CD4-positive, alpha-beta memory T cell (primary cell): ENCODE measurements at regions not wholly inside any gene's neighbourhood (a gene's known extent, or its start where the extent isn't known, plus 50 kb on each side); places are given as distances from the start of the nearest gene placed in this dataset.

Experiments
- CTCF ChIA-PET: fragments of 350-600 bp; sonication (Branson Sonifier 250); formaldehyde crosslinking; loops from one replicate; lab custom pipeline; 2021; ENCODE audit warnings: inconsistent platforms; ENCODE audit not compliant: partially characterized antibody; lab: Charles Lee
- POLR2A ChIA-PET: fragments of 350-600 bp; sonication (Branson Sonifier 250); formaldehyde crosslinking; loops from one replicate; lab custom pipeline; 2021; ENCODE audit not compliant: partially characterized antibody; lab: Charles Lee
- DNase-seq, 5 donors: peaks; one replicate each; pipeline versions ENCODE4 v3.0.0 to v3.0.0-alpha.2; 2020 to 2022; ENCODE audit warnings: mixed read lengths in 1 of 5
- H3K27ac ChIP-seq: one replicate; pipeline ENCODE4 v1.7.0; 2013; ENCODE audit warnings: low read depth, low read length
- H3K27me3 ChIP-seq: 2 replicates; pipeline ENCODE4 v1.7.0; 2013; ENCODE audit warnings: mild to moderate bottlenecking, low read length, moderate library complexity; ENCODE audit not compliant: insufficient read depth
- H3K36me3 ChIP-seq: 2 replicates; pipeline ENCODE4 v1.7.0; 2013; ENCODE audit warnings: mild to moderate bottlenecking, low read length, moderate library complexity; ENCODE audit not compliant: insufficient read depth
- H3K4me1 ChIP-seq: 2 replicates; pipeline ENCODE4 v1.7.0; 2013; ENCODE audit warnings: mild to moderate bottlenecking, low read length, moderate library complexity; ENCODE audit not compliant: insufficient read depth
- H3K4me3 ChIP-seq, 2 donors: one replicate each; pipeline ENCODE4 v1.7.0; 2013; ENCODE audit warnings: low read length in 2 of 2, mild to moderate bottlenecking in 1 of 2
- H3K9me3 ChIP-seq, 2 donors: one replicate each; pipeline ENCODE4 v1.7.0; 2013; ENCODE audit warnings: low read length in 2 of 2, control low read depth in 1 of 2; ENCODE audit not compliant: control insufficient read depth in 1 of 2
- H3K27ac Mint-ChIP-seq, 7 donors: one replicate each; pipeline ENCODE4 v1.8.0; 2020 to 2021; ENCODE audit warnings: mixed read lengths in 7 of 7, mild to moderate bottlenecking in 6 of 7, inconsistent platforms in 3 of 7, moderate library complexity in 3 of 7
- H3K27me3 Mint-ChIP-seq, 2 donors: one replicate each; pipeline ENCODE4 v1.8.0; 2020 to 2021; ENCODE audit warnings: mixed read lengths in 2 of 2
- H3K36me3 Mint-ChIP-seq, 2 donors: one replicate each; pipeline ENCODE4 v1.8.0; 2020 to 2021; ENCODE audit warnings: mixed read lengths in 2 of 2, inconsistent platforms in 1 of 2, mild to moderate bottlenecking in 1 of 2
- H3K4me1 Mint-ChIP-seq, 4 donors: one replicate each; pipeline ENCODE4 v1.8.0; 2020 to 2021; ENCODE audit warnings: mixed read lengths in 4 of 4, mild to moderate bottlenecking in 1 of 4
- H3K4me3 Mint-ChIP-seq, 8 donors: one replicate each; pipeline ENCODE4 v1.8.0; 2020 to 2021; ENCODE audit warnings: mixed read lengths in 8 of 8, mild to moderate bottlenecking in 7 of 8, moderate library complexity in 6 of 8, inconsistent platforms in 3 of 8
- H3K9me3 Mint-ChIP-seq, 8 donors: one replicate each; pipeline ENCODE4 v1.8.0; 2020 to 2021; ENCODE audit warnings: mixed read lengths in 8 of 8, mild to moderate bottlenecking in 5 of 8, inconsistent platforms in 3 of 8, moderate library complexity in 1 of 8
- intact Hi-C: fragments of 100-400 bp; cut with micrococcal nuclease; formaldehyde crosslinking; loops from one replicate; pipeline ENCODE4 v1.15.1; 2023

GRCh38 chr14:26765768-26766520, 168.1 kb upstream of the NOVA1 start:
- no peak overlapping the region for H3K27ac Mint-ChIP-seq
- CTCF ChIA-PET: no interaction called here
- no peaks in the 10 kb centered on the region for H3K27me3 Mint-ChIP-seq

GRCh38 chr14:26766726-26767125, 168.9 kb upstream of the NOVA1 start:
- H3K4me1 Mint-ChIP-seq: no peaks in the 10 kb centered on the region
- Histone ChIP-seq H3K36me3 (no peaks in the 10 kb centered on the region), H3K9me3 (no peaks in the 10 kb centered on the region), H3K27me3 (no peaks in the 10 kb centered on the region), H3K4me3 (no peak overlapping the region), H3K27ac (no peak overlapping the region), H3K4me1 (no peaks in the 10 kb centered on the region)
- DNase-seq: no peak
- H3K27me3 Mint-ChIP-seq: no peaks in the 10 kb centered on the region
- POLR2A ChIA-PET: no interaction called here
- no peak overlapping the region for H3K4me3 Mint-ChIP-seq
- peaks cover 0 to 26% (median 10%) of the 10 kb centered on the region in 8 donors for H3K9me3 Mint-ChIP-seq
- H3K36me3 Mint-ChIP-seq: no peaks in the 10 kb centered on the region
- H3K27ac Mint-ChIP-seq: no peak overlapping the region
- CTCF ChIA-PET: no interaction called here
- intact Hi-C loops: no loop called here

More at GRCh38 chr14:26765768-26766520, 168.1 kb upstream of the NOVA1 start:
- Histone ChIP-seq H3K27ac (no peak overlapping the region), H3K4me1 (no peaks in the 10 kb centered on the region), H3K36me3 (no peaks in the 10 kb centered on the region), H3K27me3 (no peaks in the 10 kb centered on the region), H3K4me3 (no peak overlapping the region), H3K9me3 (peaks cover 0 to 3% of the 10 kb centered on the region in 2 donors)
- Mint-ChIP-seq H3K4me3 (no peak overlapping the region), H3K9me3 (peaks cover 0 to 32% (median 10%) of the 10 kb centered on the region in 8 donors), H3K4me1 (no peaks in the 10 kb centered on the region), H3K36me3 (no peaks in the 10 kb centered on the region)
- intact Hi-C loops: no loop called here
- POLR2A ChIA-PET: no interaction called here
- no peak for DNase-seq

- no peak overlapping the region for H3K4me3 Mint-ChIP-seq
- ChIA-PET POLR2A (no interaction called here), CTCF (no interaction called here)
- H3K27me3 ChIP-seq: no peaks in the 10 kb centered on the region
- H3K4me1 ChIP-seq: no peaks in the 10 kb centered on the region
- no peak overlapping the region for H3K27ac Mint-ChIP-seq
- peaks cover 0 to 17% (median 13%) of the 10 kb centered on the region in 8 donors for H3K9me3 Mint-ChIP-seq
- no peak overlapping the region for H3K4me3 ChIP-seq
- intact Hi-C loops: no loop called here
- DNase-seq: no peak
- H3K9me3 ChIP-seq: no peaks in the 10 kb centered on the region
- no peaks in the 10 kb centered on the region for H3K36me3 ChIP-seq
- H3K27ac ChIP-seq: no peak overlapping the region
- H3K4me1 Mint-ChIP-seq: no peaks in the 10 kb centered on the region
- H3K36me3 Mint-ChIP-seq: no peaks in the 10 kb centered on the region
- no peaks in the 10 kb centered on the region for H3K27me3 Mint-ChIP-seq
Measured at GRCh38 chr14:26773906-26774593, 176.2 kb upstream of the NOVA1 start.

GRCh38 chr14:26775765-26776563, 178.1 kb upstream of the NOVA1 start:
- no peak for DNase-seq
- Mint-ChIP-seq H3K9me3 (peaks cover 0 to 14% (median 10%) of the 10 kb centered on the region in 8 donors), H3K4me1 (no peaks in the 10 kb centered on the region), H3K27me3 (no peaks in the 10 kb centered on the region), H3K4me3 (no peak overlapping the region), H3K36me3 (no peaks in the 10 kb centered on the region), H3K27ac (no peak overlapping the region)
- H3K36me3 ChIP-seq: no peaks in the 10 kb centered on the region
- no peak overlapping the region for H3K27ac ChIP-seq
- intact Hi-C loops: no loop called here
- CTCF ChIA-PET: no interaction called here
- POLR2A ChIA-PET: no interaction called here
- no peaks in the 10 kb centered on the region for H3K27me3 ChIP-seq
- no peaks in the 10 kb centered on the region for H3K4me1 ChIP-seq
- H3K9me3 ChIP-seq: no peaks in the 10 kb centered on the region
- no peak overlapping the region for H3K4me3 ChIP-seq

GRCh38 chr14:26791117-26791806, 193.4 kb upstream of the NOVA1 start:
- intact Hi-C loops: no loop called here
- Mint-ChIP-seq H3K4me1 (no peaks in the 10 kb centered on the region), H3K27me3 (no peaks in the 10 kb centered on the region), H3K27ac (no peak overlapping the region), H3K36me3 (peaks cover 0 to 2% of the 10 kb centered on the region in 2 donors), H3K4me3 (no peak overlapping the region), H3K9me3 (peaks cover 8 to 32% (median 25%) of the 10 kb centered on the region in 8 donors)
- POLR2A ChIA-PET: no interaction called here
- Histone ChIP-seq H3K27me3 (no peaks in the 10 kb centered on the region), H3K4me3 (no peak overlapping the region), H3K36me3 (no peaks in the 10 kb centered on the region), H3K4me1 (no peaks in the 10 kb centered on the region), H3K27ac (no peak overlapping the region), H3K9me3 (peaks cover 0 to 4% of the 10 kb centered on the region in 2 donors)
- CTCF ChIA-PET: interaction anchor here (1.7 kb wide), 1 partner anchor 21 kb away, joined by 3 read pairs; no protein-coding TSS in a partner anchor
- DNase-seq: no peak

GRCh38 chr14:26794731-26795130, 196.9 kb upstream of the NOVA1 start:
- ChIA-PET CTCF (no interaction called here), POLR2A (no interaction called here)
- no peaks in the 10 kb centered on the region for H3K27me3 ChIP-seq
- peaks cover 0 to 2% of the 10 kb centered on the region in 2 donors for H3K36me3 Mint-ChIP-seq
- H3K4me3 Mint-ChIP-seq: no peak overlapping the region
- intact Hi-C loops: no loop called here
- H3K9me3 ChIP-seq: no peaks in the 10 kb centered on the region
- no peak for DNase-seq
- H3K4me1 ChIP-seq: no peaks in the 10 kb centered on the region
- no peaks in the 10 kb centered on the region for H3K4me1 Mint-ChIP-seq
- no peak overlapping the region for H3K4me3 ChIP-seq
- peaks cover 7 to 32% (median 24%) of the 10 kb centered on the region in 8 donors for H3K9me3 Mint-ChIP-seq
- no peaks in the 10 kb centered on the region for H3K27me3 Mint-ChIP-seq
- no peak overlapping the region for H3K27ac Mint-ChIP-seq
- no peaks in the 10 kb centered on the region for H3K36me3 ChIP-seq
- H3K27ac ChIP-seq: no peak overlapping the region
